ENCODE measurements at regions not wholly inside any gene's neighbourhood (a gene's known extent, or its start where the extent isn't known, plus 50 kb on each side); places are given as distances from the start of the nearest gene placed in this dataset.
"Not testable (repeated sequence)": the region's sequence is repeated elsewhere in the genome, so short reads cannot be mapped to it uniquely, and the experiment has no call there.

- DNase-seq (ENCODE audit: low spot score), result no peak
These were observed 233.7 kb downstream of the EN1 start for GRCh38 chr2:118613737-118614136.

- DNase-seq (ENCODE audit: low spot score), result no peak
These were observed 235.8 kb downstream of the EN1 start for GRCh38 chr2:118611691-118612090.

- no peak for DNase-seq (ENCODE audit: low spot score)
These were observed 238.3 kb downstream of the EN1 start for GRCh38 chr2:118609138-118609537.

GRCh38 chr2:118607641-118608040 is 239.8 kb downstream of the EN1 start:
- no peak for DNase-seq (ENCODE audit: low spot score)

GRCh38 chr2:118604811-118605210 is 242.6 kb downstream of the EN1 start:
- DNase-seq (ENCODE audit: low spot score), result no peak

- no peak for DNase-seq (ENCODE audit: low spot score)
These were observed 243.1 kb downstream of the EN1 start for GRCh38 chr2:118604371-118604770.

- no peak for DNase-seq (ENCODE audit: low spot score)
These were observed 248.3 kb downstream of the EN1 start for GRCh38 chr2:118599141-118599540.

- DNase-seq (ENCODE audit: low spot score), result no peak
These were observed 250.8 kb downstream of the EN1 start for GRCh38 chr2:118596620-118597019.

GRCh38 chr2:118593257-118593656 is 254.2 kb downstream of the EN1 start:
- no peak for DNase-seq (ENCODE audit: low spot score)

- no peak for DNase-seq (ENCODE audit: low spot score)
These were observed 256.2 kb downstream of the EN1 start for GRCh38 chr2:118591223-118591622.

- DNase-seq (ENCODE audit: low spot score), result no peak
These were observed 257.7 kb downstream of the EN1 start for GRCh38 chr2:118589721-118590120.

- no peak for DNase-seq (ENCODE audit: low spot score)
These were observed 258.6 kb downstream of the EN1 start for GRCh38 chr2:118588850-118589249.

- no peak for DNase-seq (ENCODE audit: low spot score)
These were observed 261.1 kb downstream of the EN1 start for GRCh38 chr2:118586312-118586711.

GRCh38 chr2:118584877-118585276 is 262.6 kb downstream of the EN1 start:
- peak; percentile 26 for DNase-seq (ENCODE audit: low spot score)

- DNase-seq (ENCODE audit: low spot score), result no peak
These were observed 263.2 kb downstream of the EN1 start for GRCh38 chr2:118584062-118584749.

GRCh38 chr2:118582058-118582457 is 265.4 kb downstream of the EN1 start:
- no peak for DNase-seq (ENCODE audit: low spot score)

- DNase-seq (ENCODE audit: low spot score), result peak; percentile 6
These were observed 266.8 kb downstream of the EN1 start for GRCh38 chr2:118580651-118581050.

- no peak for DNase-seq (ENCODE audit: low spot score)
These were observed 267.3 kb downstream of the EN1 start for GRCh38 chr2:118580107-118580506.

- peak; percentile 53 for DNase-seq (ENCODE audit: low spot score)
These were observed 270.2 kb downstream of the EN1 start for GRCh38 chr2:118577202-118577601.

- DNase-seq (ENCODE audit: low spot score), result no peak
These were observed 271.2 kb downstream of the EN1 start for GRCh38 chr2:118576109-118576855.

- DNase-seq (ENCODE audit: low spot score), result not testable (repeated sequence)
These were observed 275.1 kb downstream of the EN1 start for GRCh38 chr2:118572380-118572779.

- DNase-seq (ENCODE audit: low spot score), result no peak
These were observed 277.4 kb downstream of the EN1 start for GRCh38 chr2:118569876-118570535.

GRCh38 chr2:118568700-118569099 is 278.7 kb downstream of the EN1 start:
- DNase-seq (ENCODE audit: low spot score), result no peak

All from H4 (cell line).